Gastrocnemius medialis (tissue), 4 donors: ENCODE measurements at regions not wholly inside any gene's neighbourhood (a gene's known extent, or its start where the extent isn't known, plus 50 kb on each side); places are given as distances from the start of the nearest gene placed in this dataset.

Experiments
- ATAC-seq, 2 donors: fragments of 150-250 bp; one replicate each; pipeline ENCODE4 v1.9.1; 2016
- DNase-seq, 2 donors: peaks; one replicate each; pipeline ENCODE4 v3.0.0-alpha.2; 2019
- H3K27ac ChIP-seq, 4 donors: fragments of 200-600 bp; sonication (generic); 1 replicate in 1 of 4; 2 replicates in 3 of 4; pipeline ENCODE4 v1.5.1; 2016 to 2018; ENCODE audit warnings: mild to moderate bottlenecking in 2 of 4, moderate library complexity in 1 of 4
- H3K27me3 ChIP-seq, 3 donors: fragments of 200-600 bp; sonication (generic) in 2 of 3; 1 replicate in 1 of 3; 2 replicates in 2 of 3; pipeline versions ENCODE4 v1.5.1 to v1.6.0; 2016 to 2019; ENCODE audit warnings: mild to moderate bottlenecking in 1 of 3, moderate library complexity in 1 of 3
- H3K36me3 ChIP-seq, 2 donors: fragments of 200-600 bp; sonication (generic) in 1 of 2; one replicate each; pipeline ENCODE4 v1.5.1; 2017 to 2018
- H3K4me1 ChIP-seq, 2 donors: fragments of 200-600 bp; sonication (generic) in 1 of 2; one replicate each; pipeline ENCODE4 v1.5.1; 2016 to 2017; ENCODE audit warnings: mild to moderate bottlenecking in 2 of 2
- H3K4me3 ChIP-seq, 4 donors: fragments of 200-600 bp; sonication (generic) in 3 of 4; 1 replicate in 1 of 4; 2 replicates in 3 of 4; pipeline ENCODE4 v1.5.1; 2016 to 2019; ENCODE audit warnings: mild to moderate bottlenecking in 2 of 4
- H3K9me3 ChIP-seq, 3 donors: fragments of 200-600 bp; sonication (generic) in 2 of 3; 1 replicate in 1 of 3; 2 replicates in 2 of 3; pipeline ENCODE4 v1.5.1; 2016 to 2019
- POLR2A ChIP-seq, 2 donors: fragments of 450-650 bp; IDR thresholded peaks; one replicate each; pipeline ENCODE4 v1.6.1; 2017; ENCODE audit warnings: antibody characterized with exemption in 2 of 2, mild to moderate bottlenecking in 2 of 2, moderate library complexity in 2 of 2
- in situ Hi-C, 4 donors: fragments of 200-750 bp; cut with MboI; loops; one replicate each; pipeline versions ENCODE4 v1.15.0 to v1.8.0; 2017; ENCODE audit warnings: low sequenced_read_pairs in 4 of 4
- intact Hi-C: fragments of 100-400 bp; cut with DNase I; formaldehyde crosslinking; loops from one replicate; pipeline ENCODE4 v1.15.1; 2023; ENCODE audit warnings: low total_unique reads
- TF ChIP-seq, protein P1 (sequence below), 5 experiments: fragments of 450-650 bp in 3 of 5; fragments of 200-600 bp in 2 of 5; sonication (generic) in 2 of 5; IDR thresholded peaks in 4 of 5; conservative IDR thresholded peaks in 1 of 5; 1 replicate in 4 of 5; 2 replicates in 1 of 5; pipeline ENCODE4 v1.5.1; 2016 to 2019; ENCODE audit warnings: antibody characterized with exemption in 5 of 5, mild to moderate bottlenecking in 3 of 5, moderate library complexity in 3 of 5

GRCh38 chr16:52071101-52071500 lies 475.8 kb downstream of the TOX3 start:
- Histone ChIP-seq H3K36me3 (no peaks in the 10 kb centered on the region), H3K4me3 (no peak overlapping the region), H3K27me3 (no peaks in the 10 kb centered on the region), H3K27ac (no peak overlapping the region), H3K4me1 (no peaks in the 10 kb centered on the region), H3K9me3 (no peaks in the 10 kb centered on the region)
- DNase-seq (no peak), ATAC-seq (no peak)
- TF ChIP-seq, protein P1, sequence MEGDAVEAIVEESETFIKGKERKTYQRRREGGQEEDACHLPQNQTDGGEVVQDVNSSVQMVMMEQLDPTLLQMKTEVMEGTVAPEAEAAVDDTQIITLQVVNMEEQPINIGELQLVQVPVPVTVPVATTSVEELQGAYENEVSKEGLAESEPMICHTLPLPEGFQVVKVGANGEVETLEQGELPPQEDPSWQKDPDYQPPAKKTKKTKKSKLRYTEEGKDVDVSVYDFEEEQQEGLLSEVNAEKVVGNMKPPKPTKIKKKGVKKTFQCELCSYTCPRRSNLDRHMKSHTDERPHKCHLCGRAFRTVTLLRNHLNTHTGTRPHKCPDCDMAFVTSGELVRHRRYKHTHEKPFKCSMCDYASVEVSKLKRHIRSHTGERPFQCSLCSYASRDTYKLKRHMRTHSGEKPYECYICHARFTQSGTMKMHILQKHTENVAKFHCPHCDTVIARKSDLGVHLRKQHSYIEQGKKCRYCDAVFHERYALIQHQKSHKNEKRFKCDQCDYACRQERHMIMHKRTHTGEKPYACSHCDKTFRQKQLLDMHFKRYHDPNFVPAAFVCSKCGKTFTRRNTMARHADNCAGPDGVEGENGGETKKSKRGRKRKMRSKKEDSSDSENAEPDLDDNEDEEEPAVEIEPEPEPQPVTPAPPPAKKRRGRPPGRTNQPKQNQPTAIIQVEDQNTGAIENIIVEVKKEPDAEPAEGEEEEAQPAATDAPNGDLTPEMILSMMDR (IDR thresholded peaks at IDR 0.05 in 4 of 5, conservative IDR thresholded peaks at IDR 0.05 in 1 of 5), result no peak
- no peak for TF ChIP-seq POLR2A (IDR thresholded peaks at IDR 0.05)
- in situ Hi-C loops, result no loop called here
- intact Hi-C loops, result no loop called here

DNA sequence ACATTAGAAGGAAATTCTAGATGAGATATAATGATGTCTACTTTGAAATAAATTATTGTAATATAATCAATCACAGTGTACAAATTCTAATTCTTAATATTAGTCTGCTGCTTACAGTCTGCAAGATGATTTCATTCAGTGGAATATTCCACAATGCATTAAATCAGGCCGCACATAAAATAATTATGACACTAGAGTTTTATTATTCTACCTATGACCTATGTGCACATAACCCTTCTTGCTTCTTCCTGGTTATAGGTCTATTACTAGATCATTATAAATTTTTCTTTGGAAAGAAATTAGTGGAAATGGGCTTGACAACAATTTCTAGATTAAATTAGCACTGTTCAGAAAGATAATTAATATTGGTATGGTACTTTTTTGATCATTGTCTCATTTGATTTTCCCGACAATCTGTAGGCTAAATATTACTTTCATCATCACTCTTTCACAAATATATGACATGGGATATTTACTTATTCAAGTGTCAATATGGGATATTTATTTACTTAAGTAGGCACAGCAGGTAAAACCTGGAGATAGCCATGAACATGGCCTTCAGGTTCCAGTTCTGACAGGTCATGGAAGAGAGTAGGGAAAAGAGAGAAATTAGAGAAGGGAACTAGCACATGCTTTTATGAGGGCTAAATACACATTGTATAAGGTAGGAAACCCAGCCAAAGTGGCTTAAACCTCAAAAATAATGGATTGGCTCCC lies 476.4 kb downstream of the TOX3 start:
- H3K27ac ChIP-seq, result no peak overlapping the region
- no peak for TF ChIP-seq POLR2A (IDR thresholded peaks at IDR 0.05)
- TF ChIP-seq, protein P1 (IDR thresholded peaks at IDR 0.05 in 4 of 5, conservative IDR thresholded peaks at IDR 0.05 in 1 of 5), result no peak
- no peaks in the 10 kb centered on the region for H3K9me3 ChIP-seq
- no peak for DNase-seq
- no peak for ATAC-seq
- in situ Hi-C loops (no loop called here), intact Hi-C loops (no loop called here)
- H3K36me3 ChIP-seq, result no peaks in the 10 kb centered on the region
- H3K4me1 ChIP-seq, result no peaks in the 10 kb centered on the region
- H3K27me3 ChIP-seq, result no peaks in the 10 kb centered on the region
- no peak overlapping the region for H3K4me3 ChIP-seq

DNA sequence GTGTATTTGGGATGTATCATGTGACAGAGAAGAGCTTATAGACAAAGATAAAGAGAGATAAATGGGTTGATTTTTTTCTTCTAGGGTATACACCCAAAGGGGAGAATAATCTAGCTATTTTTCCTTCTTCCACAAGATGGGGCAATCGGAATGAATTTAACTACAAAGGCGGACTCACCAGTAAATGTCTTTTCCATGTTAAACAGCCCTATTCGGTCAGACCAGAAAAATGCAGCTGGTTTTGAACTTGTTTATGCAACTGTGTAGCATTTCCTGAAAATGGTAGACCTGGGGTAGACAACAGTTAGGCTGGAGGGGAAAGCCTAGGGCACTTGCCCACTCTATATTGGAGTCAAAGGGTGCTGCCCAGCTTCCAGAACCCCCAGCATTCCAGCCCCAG lies 477.1 kb downstream of the TOX3 start:
- no peaks in the 10 kb centered on the region for H3K4me1 ChIP-seq
- TF ChIP-seq POLR2A (IDR thresholded peaks at IDR 0.05), result no peak
- TF ChIP-seq, protein P1 (IDR thresholded peaks at IDR 0.05 in 4 of 5, conservative IDR thresholded peaks at IDR 0.05 in 1 of 5), result no peak
- H3K27ac ChIP-seq, result no peak overlapping the region
- no peak overlapping the region for H3K4me3 ChIP-seq
- H3K36me3 ChIP-seq, result no peaks in the 10 kb centered on the region
- DNase-seq (no peak), ATAC-seq (no peak)
- no peaks in the 10 kb centered on the region for H3K9me3 ChIP-seq
- intact Hi-C loops, result no loop called here
- no peaks in the 10 kb centered on the region for H3K27me3 ChIP-seq
- in situ Hi-C loops, result no loop called here

DNA sequence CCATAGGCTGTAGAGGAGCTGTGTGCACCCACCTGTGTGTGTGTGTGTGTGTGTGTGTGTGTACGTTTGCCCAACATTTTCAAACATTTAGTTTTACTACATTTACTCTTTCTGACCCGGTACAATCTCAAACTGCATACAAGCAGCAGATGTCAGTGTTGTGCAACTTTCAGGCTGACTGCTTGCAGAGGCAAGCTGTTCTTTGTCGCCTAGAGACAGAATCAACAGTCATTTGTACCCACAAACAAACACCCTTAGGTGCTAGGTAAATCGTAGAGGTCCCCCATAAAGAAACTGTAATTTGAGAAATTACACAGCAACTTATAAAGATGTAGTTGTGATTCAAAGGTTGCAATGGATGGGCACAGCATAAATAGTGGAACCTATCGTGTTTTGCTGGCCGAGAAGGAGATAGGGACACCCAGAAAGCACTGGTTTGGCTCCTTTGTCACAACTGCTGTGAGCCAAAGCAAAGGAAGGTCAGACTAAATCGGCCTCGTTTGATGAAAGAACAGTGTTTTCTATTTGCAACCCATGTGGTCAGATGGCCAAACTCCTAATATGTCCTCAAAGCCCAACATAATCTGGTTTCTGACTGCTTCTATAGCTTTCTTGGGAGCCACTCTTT lies 478.4 kb downstream of the TOX3 start:
- no peak overlapping the region for H3K27ac ChIP-seq
- no peak overlapping the region for H3K4me3 ChIP-seq
- ATAC-seq (no peak), DNase-seq (no peak)
- H3K4me1 ChIP-seq, result no peaks in the 10 kb centered on the region
- in situ Hi-C loops (no loop called here), intact Hi-C loops (no loop called here)
- H3K9me3 ChIP-seq, result no peaks in the 10 kb centered on the region
- TF ChIP-seq, protein P1 (IDR thresholded peaks at IDR 0.05 in 4 of 5, conservative IDR thresholded peaks at IDR 0.05 in 1 of 5), result no peak
- TF ChIP-seq POLR2A (IDR thresholded peaks at IDR 0.05), result no peak
- no peaks in the 10 kb centered on the region for H3K36me3 ChIP-seq
- H3K27me3 ChIP-seq, result no peaks in the 10 kb centered on the region
